OCI-LY3 (cell line): ENCODE measurements at regions not wholly inside any gene's neighbourhood (a gene's known extent, or its start where the extent isn't known, plus 50 kb on each side); places are given as distances from the start of the nearest gene placed in this dataset.

Source experiments
- CTCF ChIP-seq: fragments of 200-600, 300-600 bp; sonication (generic); IDR thresholded peaks from 2 replicates; pipeline ENCODE4 v1.5.1; 2014; ENCODE audit warnings: antibody characterized with exemption, low read length, low read depth
- EZH2phosphoT487 ChIP-seq: fragments of 200-600 bp; shearing (Covaris generic); IDR thresholded peaks from 2 replicates; pipeline ENCODE4 v1.6.1; 2018; ENCODE audit warnings: antibody characterized with exemption, mixed run types, low read depth

GRCh38 chr10:120995768-120996167 is 144.6 kb downstream of the WDR11 start:
- no peak for TF ChIP-seq EZH2phosphoT487
- no peak for TF ChIP-seq CTCF
